Activated CD8-positive, alpha-beta T cell treated with anti-CD3 and anti-CD28 coated beads for 36 hours (primary cell): ENCODE measurements at regions not wholly inside any gene's neighbourhood (a gene's known extent, or its start where the extent isn't known, plus 50 kb on each side); places are given as distances from the start of the nearest gene placed in this dataset.

ENCODE experiments used
- ATAC-seq: fragments of 200-7000 bp; cut with Tn5 transposase; one replicate; pipeline ENCODE4 v1.10.0; 2021; ENCODE audit warnings: mild to moderate bottlenecking, moderate library complexity
- CTCF ChIA-PET: fragments of 350-600 bp; sonication (Branson Sonifier 250); formaldehyde crosslinking; loops from one replicate; lab custom pipeline; 2021; ENCODE audit warnings: antibody characterized with exemption; lab: Charles Lee
- POLR2A ChIA-PET: fragments of 350-600 bp; sonication (Branson Sonifier 250); formaldehyde crosslinking; loops from one replicate; lab custom pipeline; 2021; ENCODE audit warnings: antibody characterized with exemption; lab: Charles Lee
- DNase-seq: peaks from one replicate; pipeline ENCODE4 v3.0.0-alpha.2; 2020
- H3K27ac Mint-ChIP-seq: one replicate; pipeline ENCODE4 v1.8.0; 2021; ENCODE audit warnings: mild to moderate bottlenecking, mixed read lengths
- H3K27me3 Mint-ChIP-seq: one replicate; pipeline ENCODE4 v1.8.0; 2021; ENCODE audit warnings: mixed read lengths
- H3K36me3 Mint-ChIP-seq: one replicate; pipeline ENCODE4 v1.8.0; 2021; ENCODE audit warnings: low read depth, mixed read lengths
- H3K4me1 Mint-ChIP-seq: one replicate; pipeline ENCODE4 v1.8.0; 2021; ENCODE audit warnings: low read depth, mixed read lengths
- H3K4me3 Mint-ChIP-seq: one replicate; pipeline ENCODE4 v1.8.0; 2021; ENCODE audit warnings: mild to moderate bottlenecking, moderate library complexity, mixed read lengths
- H3K9me3 Mint-ChIP-seq: one replicate; pipeline ENCODE4 v1.8.0; 2021; ENCODE audit warnings: mixed read lengths
- intact Hi-C: fragments of 100-400 bp; cut with micrococcal nuclease; formaldehyde crosslinking; loops from one replicate; pipeline ENCODE4 v1.10.0; 2022
- TF ChIP-seq, protein P1 (sequence below): fragments of 200-600 bp; IDR thresholded peaks from one replicate; pipeline ENCODE4 v1.8.0; 2022; ENCODE audit warnings: antibody characterized with exemption, mild to moderate bottlenecking

DNA sequence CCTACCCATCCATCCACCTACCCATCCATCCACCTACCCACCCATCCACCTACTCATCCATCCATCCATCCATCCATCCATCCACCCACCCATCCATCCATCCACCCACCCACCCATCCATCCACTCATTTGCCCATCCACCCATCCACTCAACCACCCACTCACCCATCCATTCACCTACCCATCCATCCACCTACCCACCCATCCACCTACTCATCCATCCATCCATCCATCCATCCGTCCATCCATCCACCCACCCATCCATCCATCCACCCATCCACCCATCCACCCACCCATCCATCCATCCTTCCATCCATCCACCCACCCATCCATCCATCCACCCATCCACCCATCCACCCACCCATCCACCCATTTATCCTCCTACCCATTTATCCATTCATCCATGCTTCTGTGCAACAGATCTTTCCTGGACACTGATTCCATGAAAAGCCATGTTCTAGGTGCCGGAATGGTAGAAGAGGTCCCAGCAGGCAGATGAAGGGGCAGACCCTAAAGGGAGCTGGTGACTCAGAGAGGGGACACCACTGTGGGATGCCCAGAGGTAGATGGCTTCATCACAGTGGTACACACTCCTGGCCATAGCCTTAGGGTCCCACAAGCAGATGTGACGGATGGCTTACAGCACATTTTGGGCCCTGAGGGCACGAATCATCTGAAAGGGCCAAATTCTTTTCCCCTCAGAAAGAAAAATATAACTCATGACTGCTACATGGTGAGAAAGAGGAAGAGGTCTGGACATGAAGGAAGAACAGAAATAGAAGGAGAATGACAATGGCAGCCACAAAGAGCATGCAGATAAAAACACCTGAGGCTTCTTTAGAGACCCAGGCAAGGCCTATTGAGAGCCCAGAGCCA, 76.0 kb downstream of the KCTD15 start:
- peaks cover 7% of the 10 kb centered on the region for H3K27me3 Mint-ChIP-seq
- peaks cover 2% of the 10 kb centered on the region for H3K9me3 Mint-ChIP-seq
- no peaks in the 10 kb centered on the region for H3K36me3 Mint-ChIP-seq
- ChIA-PET CTCF (no interaction called here), POLR2A (no interaction called here)
- DNase-seq (no peak), ATAC-seq (no peak)
- H3K27ac Mint-ChIP-seq: no peak overlapping the region
- no peak overlapping the region for H3K4me3 Mint-ChIP-seq
- no peaks in the 10 kb centered on the region for H3K4me1 Mint-ChIP-seq
- intact Hi-C loops: no loop called here
- TF ChIP-seq, protein P1, sequence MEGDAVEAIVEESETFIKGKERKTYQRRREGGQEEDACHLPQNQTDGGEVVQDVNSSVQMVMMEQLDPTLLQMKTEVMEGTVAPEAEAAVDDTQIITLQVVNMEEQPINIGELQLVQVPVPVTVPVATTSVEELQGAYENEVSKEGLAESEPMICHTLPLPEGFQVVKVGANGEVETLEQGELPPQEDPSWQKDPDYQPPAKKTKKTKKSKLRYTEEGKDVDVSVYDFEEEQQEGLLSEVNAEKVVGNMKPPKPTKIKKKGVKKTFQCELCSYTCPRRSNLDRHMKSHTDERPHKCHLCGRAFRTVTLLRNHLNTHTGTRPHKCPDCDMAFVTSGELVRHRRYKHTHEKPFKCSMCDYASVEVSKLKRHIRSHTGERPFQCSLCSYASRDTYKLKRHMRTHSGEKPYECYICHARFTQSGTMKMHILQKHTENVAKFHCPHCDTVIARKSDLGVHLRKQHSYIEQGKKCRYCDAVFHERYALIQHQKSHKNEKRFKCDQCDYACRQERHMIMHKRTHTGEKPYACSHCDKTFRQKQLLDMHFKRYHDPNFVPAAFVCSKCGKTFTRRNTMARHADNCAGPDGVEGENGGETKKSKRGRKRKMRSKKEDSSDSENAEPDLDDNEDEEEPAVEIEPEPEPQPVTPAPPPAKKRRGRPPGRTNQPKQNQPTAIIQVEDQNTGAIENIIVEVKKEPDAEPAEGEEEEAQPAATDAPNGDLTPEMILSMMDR: no peak

GRCh38 chr19:33875071-33875470, 78.4 kb downstream of the KCTD15 start:
- no peak overlapping the region for H3K27ac Mint-ChIP-seq
- POLR2A ChIA-PET: no interaction called here
- no peak for ATAC-seq
- peaks cover 2% of the 10 kb centered on the region for H3K27me3 Mint-ChIP-seq
- TF ChIP-seq, protein P1: no peak
- peaks cover 2% of the 10 kb centered on the region for H3K9me3 Mint-ChIP-seq
- CTCF ChIA-PET: no interaction called here
- DNase-seq: no peak
- intact Hi-C loops: no loop called here
- no peaks in the 10 kb centered on the region for H3K4me1 Mint-ChIP-seq
- H3K36me3 Mint-ChIP-seq: no peaks in the 10 kb centered on the region
- no peak overlapping the region for H3K4me3 Mint-ChIP-seq

DNA sequence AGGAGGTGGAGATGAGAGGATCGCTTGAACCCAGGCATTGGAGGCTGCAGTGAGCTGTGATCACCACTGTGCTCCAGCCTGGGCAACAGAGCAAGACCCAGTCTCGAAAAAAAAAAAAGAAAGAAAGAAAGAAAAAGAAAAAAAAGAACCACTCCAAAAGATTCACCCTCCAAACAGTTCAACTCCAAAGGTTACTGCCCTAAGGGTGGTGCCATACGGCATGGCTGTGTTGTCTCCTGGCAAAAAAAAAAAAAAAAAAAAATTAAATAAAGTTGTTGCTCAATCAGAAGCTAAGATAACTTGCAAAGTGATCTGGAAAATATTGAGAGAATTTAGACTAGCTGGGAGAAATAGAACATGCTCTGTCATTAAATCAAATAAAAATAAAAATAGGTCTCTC, 79.5 kb downstream of the KCTD15 start:
- no peaks in the 10 kb centered on the region for H3K36me3 Mint-ChIP-seq
- H3K9me3 Mint-ChIP-seq: peaks cover 2% of the 10 kb centered on the region
- ChIA-PET POLR2A (interaction anchor here (0.8 kb wide), 1 partner anchor 158 kb away, joined by 4 read pairs; no protein-coding TSS in a partner anchor), CTCF (interaction anchor here (1.1 kb wide), 1 partner anchor 99 kb away, joined by 3 read pairs; no protein-coding TSS in a partner anchor)
- no peak overlapping the region for H3K4me3 Mint-ChIP-seq
- TF ChIP-seq, protein P1: no peak
- no peaks in the 10 kb centered on the region for H3K4me1 Mint-ChIP-seq
- no peak overlapping the region for H3K27ac Mint-ChIP-seq
- ATAC-seq (no peak), DNase-seq (no peak)
- H3K27me3 Mint-ChIP-seq: peaks cover 2% of the 10 kb centered on the region
- intact Hi-C loops: no loop called here

GRCh38 chr19:33878030-33878544, 81.4 kb downstream of the KCTD15 start:
- CTCF ChIA-PET: interaction anchor here (2.2 kb wide), 1 partner anchor 100 kb away, joined by 5 read pairs; no protein-coding TSS in a partner anchor
- H3K4me3 Mint-ChIP-seq: no peak overlapping the region
- no peak for DNase-seq
- intact Hi-C loops: no loop called here
- H3K27ac Mint-ChIP-seq: no peak overlapping the region
- TF ChIP-seq, protein P1: no peak
- H3K4me1 Mint-ChIP-seq: no peaks in the 10 kb centered on the region
- ATAC-seq: no peak
- H3K9me3 Mint-ChIP-seq: no peaks in the 10 kb centered on the region
- POLR2A ChIA-PET: no interaction called here
- no peaks in the 10 kb centered on the region for H3K36me3 Mint-ChIP-seq
- peaks cover 2% of the 10 kb centered on the region for H3K27me3 Mint-ChIP-seq
